Motor neuron (in vitro differentiated cells): ENCODE measurements at regions not wholly inside any gene's neighbourhood (a gene's known extent, or its start where the extent isn't known, plus 50 kb on each side); places are given as distances from the start of the nearest gene placed in this dataset.

Experiments used
- ATAC-seq, 8 experiments: fragments of 200-7000 bp; cut with Tn5 transposase; replicated peaks in 6 of 8; 2 replicates each; pipeline ENCODE4 v1.8.0; 2021; ENCODE audit warnings: mild to moderate bottlenecking in 8 of 8, moderate library complexity in 8 of 8
- H3K27ac ChIP-seq, 2 donors: fragments of 250-450 bp; sonication (Bioruptor Pico); 2 replicates each; pipeline ENCODE4 v1.9.0; 2021; ENCODE audit warnings: antibody characterized with exemption in 2 of 2, mild to moderate bottlenecking in 2 of 2, moderate library complexity in 1 of 2
- H3K4me1 ChIP-seq, 2 donors: fragments of 250-450 bp; sonication (Bioruptor Pico); replicated peaks in 1 of 2; 2 replicates each; pipeline ENCODE4 v1.6.1; 2021; ENCODE audit warnings: antibody characterized with exemption in 2 of 2, mild to moderate bottlenecking in 2 of 2, moderate library complexity in 1 of 2
- H3K4me3 ChIP-seq, 5 donors: fragments of 250-450 bp; sonication (Bioruptor Pico); 2 replicates each; pipeline ENCODE4 v1.9.0; 2021; ENCODE audit warnings: antibody characterized with exemption in 5 of 5, mild to moderate bottlenecking in 5 of 5, moderate library complexity in 4 of 5
- WGBS, 10 experiments: fragments of 450-650 bp; shearing (Covaris generic); methylation state at CpG; one replicate each; pipeline ENCODE4 v1.0.0; 2022; 5-methylcytosine and 5-hydroxymethylcytosine counted together
- in situ Hi-C, 9 experiments: fragments of 400-800 bp; cut with MboI; loops; one replicate each; pipeline ENCODE4 v1.15.0; 2021; ENCODE audit warnings: low sequenced_read_pairs in 9 of 9, low pct_unique_long_range_greater_than_20kb in 2 of 9; ENCODE audit not compliant: unreplicated experiment in 9 of 9

GRCh38 chr18:71689416-71690160 lies 854.6 kb downstream of the CBLN2 start:
- WGBS, 10 experiments = 0 to 94% (median 53%) methylated on average over 1 to 2 of the region's 2 CpGs; no CpG with 5 or more reads in 2 of the 10 experiments
- Histone ChIP-seq H3K4me1 (no peaks in the 10 kb centered on the region), H3K4me3 (no peak overlapping the region), H3K27ac (no peak overlapping the region)
- ATAC-seq = no peak
- in situ Hi-C loops = no loop called here

- in situ Hi-C loops = no loop called here
- Histone ChIP-seq H3K4me3 (no peak overlapping the region), H3K4me1 (no peaks in the 10 kb centered on the region), H3K27ac (no peak overlapping the region)
- no peak for ATAC-seq
- WGBS, 10 experiments = 17 to 95% (median 79%) methylated on average over 1 to 5 of the region's 5 CpGs
These were observed 861.6 kb downstream of the CBLN2 start for GRCh38 chr18:71682591-71682990.

GRCh38 chr18:71678144-71678543 lies 866.0 kb downstream of the CBLN2 start:
- Histone ChIP-seq H3K4me1 (no peaks in the 10 kb centered on the region), H3K4me3 (no peak overlapping the region), H3K27ac (no peak overlapping the region)
- in situ Hi-C loops = no loop called here
- ATAC-seq = no peak
- 14 to 93% (median 44%) methylated on average over 1 to 2 of the region's 2 CpGs for WGBS, 10 experiments

- ATAC-seq = no peak
- whole genome bisulfite sequencing, 10 experiments = 8 to 100% (median 89%) methylated on average over 2 to 9 of the region's 10 CpGs; no CpG with 5 or more reads in 6 of the 10 experiments
- Histone ChIP-seq H3K4me3 (no peak overlapping the region), H3K4me1 (no peaks in the 10 kb centered on the region), H3K27ac (no peak overlapping the region)
- in situ Hi-C loops = no loop called here
These were observed 870.2 kb downstream of the CBLN2 start for GRCh38 chr18:71673954-71674353.

GRCh38 chr18:71673498-71673897 lies 870.6 kb downstream of the CBLN2 start:
- H3K4me1 ChIP-seq = no peaks in the 10 kb centered on the region
- no peak overlapping the region for H3K4me3 ChIP-seq
- ATAC-seq = no peak
- in situ Hi-C loops = no loop called here
- WGBS, 10 experiments = 36 to 60% (median 53%) methylated on average over 1 to 3 of the region's 5 CpGs; no CpG with 5 or more reads in 7 of the 10 experiments
- H3K27ac ChIP-seq = no peak overlapping the region

GRCh38 chr18:71666481-71666880 lies 877.7 kb downstream of the CBLN2 start:
- 0 to 100% (median 85%) methylated on average over 1 to 2 of the region's 2 CpGs; no CpG with 5 or more reads in 3 of the 10 experiments for WGBS, 10 experiments
- in situ Hi-C loops = no loop called here
- Histone ChIP-seq H3K27ac (no peak overlapping the region), H3K4me3 (no peak overlapping the region), H3K4me1 (no peaks in the 10 kb centered on the region)
- no peak for ATAC-seq

- Histone ChIP-seq H3K4me3 (no peak overlapping the region), H3K27ac (no peak overlapping the region), H3K4me1 (no peaks in the 10 kb centered on the region)
- ATAC-seq = no peak
- in situ Hi-C loops = no loop called here
These were observed 879.0 kb downstream of the CBLN2 start for GRCh38 chr18:71665131-71665530.

GRCh38 chr18:71643822-71644221 lies 900.3 kb downstream of the CBLN2 start:
- Histone ChIP-seq H3K4me3 (no peak overlapping the region), H3K27ac (no peak overlapping the region), H3K4me1 (no peaks in the 10 kb centered on the region)
- in situ Hi-C loops = no loop called here
- ATAC-seq = no peak
- 39 to 100% (median 91%) methylated on average over 3 to 12 of the region's 12 CpGs for WGBS, 10 experiments

- H3K4me3 ChIP-seq = no peak overlapping the region
- ATAC-seq = peak in 1 of 8 experiments; percentile 45
- no peak overlapping the region for H3K27ac ChIP-seq
- in situ Hi-C loops = no loop called here
- 0 to 89% (median 55%) methylated on average over 1 to 3 of the region's 3 CpGs; no CpG with 5 or more reads in 2 of the 10 experiments for WGBS, 10 experiments
- no peaks in the 10 kb centered on the region for H3K4me1 ChIP-seq
These were observed 913.4 kb downstream of the CBLN2 start for GRCh38 chr18:71630696-71631095.

- Histone ChIP-seq H3K27ac (no peak overlapping the region), H3K4me1 (no peaks in the 10 kb centered on the region), H3K4me3 (no peak overlapping the region)
- in situ Hi-C loops = no loop called here
- ATAC-seq = peak in 1 of 8 experiments; percentile 30
- 0 to 100% (median 50%) methylated on average over 1 of the region's 1 CpG; no CpG with 5 or more reads in 1 of the 10 experiments for WGBS, 10 experiments
These were observed 918.5 kb downstream of the CBLN2 start for GRCh38 chr18:71625556-71626090.

GRCh38 chr18:71598374-71598773 lies 945.8 kb downstream of the CBLN2 start:
- H3K4me1 ChIP-seq = peaks cover 3 to 17% of the 10 kb centered on the region in 2 donors
- in situ Hi-C loops = no loop called here
- H3K27ac ChIP-seq = no peak overlapping the region
- H3K4me3 ChIP-seq = no peak overlapping the region
- ATAC-seq = no peak
- 0 to 100% (median 34%) methylated on average over 1 of the region's 1 CpG for WGBS, 10 experiments

- WGBS, 10 experiments = 0 to 75% (median 13%) methylated on average over 1 of the region's 1 CpG; no CpG with 5 or more reads in 3 of the 10 experiments
- Histone ChIP-seq H3K4me1 (peaks cover 3 to 17% of the 10 kb centered on the region in 2 donors), H3K27ac (no peak overlapping the region), H3K4me3 (no peak overlapping the region)
- ATAC-seq = peak in 2 of 8 experiments; percentile 14 to 24
- in situ Hi-C loops = no loop called here
These were observed 946.9 kb downstream of the CBLN2 start for GRCh38 chr18:71597219-71597618.

GRCh38 chr18:71583252-71583651 lies 960.9 kb downstream of the CBLN2 start:
- in situ Hi-C loops = no loop called here
- no peaks in the 10 kb centered on the region for H3K4me1 ChIP-seq
- no peak overlapping the region for H3K4me3 ChIP-seq
- WGBS, 10 experiments = 18 to 94% (median 81%) methylated on average over 1 to 4 of the region's 4 CpGs
- no peak overlapping the region for H3K27ac ChIP-seq
- ATAC-seq = no peak

- in situ Hi-C loops = no loop called here
- 10 to 84% (median 38%) methylated on average over 1 to 2 of the region's 2 CpGs; no CpG with 5 or more reads in 6 of the 10 experiments for WGBS, 10 experiments
- Histone ChIP-seq H3K27ac (no peak overlapping the region), H3K4me3 (no peak overlapping the region), H3K4me1 (peaks cover 0 to 9% of the 10 kb centered on the region in 2 donors)
- ATAC-seq = no peak
These were observed 989.5 kb downstream of the CBLN2 start for GRCh38 chr18:71554686-71555085.
